ENCODE measurements at regions not wholly inside any gene's neighbourhood (a gene's known extent, or its start where the extent isn't known, plus 50 kb on each side); places are given as distances from the start of the nearest gene placed in this dataset.

GRCh38 chr1:58403894-58404293, 142.6 kb downstream of the OMA1 start:
- H3K4me3 ChIP-seq (ENCODE audit: low read depth, low read length, poor library complexity, severe bottlenecking), result no peak overlapping the region
- intact Hi-C loops (cut with micrococcal nuclease; ENCODE audit: unreplicated experiment), result no loop called here
- H3K27me3 ChIP-seq (replicated peaks; ENCODE audit: insufficient read depth, low read depth, low read length, poor library complexity), result no peaks in the 10 kb centered on the region
- DNase-seq (ENCODE audit: low spot score), result no peak
- no peaks in the 10 kb centered on the region for H3K36me3 ChIP-seq (ENCODE audit: insufficient read depth, low read length, poor library complexity, severe bottlenecking)
- H3K9me3 ChIP-seq (ENCODE audit: low read depth, low read length, poor library complexity, severe bottlenecking), result no peaks in the 10 kb centered on the region
- POLR2A ChIA-PET (ENCODE audit: low non-redundant PET), result no interaction called here
- BruUV-seq (replicated peaks), result no TSS peak
- H3K4me1 ChIP-seq (ENCODE audit: insufficient read depth, low read length, poor library complexity, severe bottlenecking), result no peaks in the 10 kb centered on the region
- CTCF ChIA-PET, result no interaction called here
- H3K27ac ChIP-seq (ENCODE audit: low read depth, low read length, poor library complexity, severe bottlenecking), result no peak overlapping the region
- TF ChIP-seq EZH2 (IDR thresholded peaks at IDR 0.05; ENCODE audit: borderline replicate concordance, low read depth, low read length, poor library complexity, severe bottlenecking) (no peak), CTCF (conservative IDR thresholded peaks at IDR 0.05; ENCODE audit: low read depth, low read length) (no peak)

GRCh38 chr1:58402444-58402843, 144.1 kb downstream of the OMA1 start:
- POLR2A ChIA-PET (ENCODE audit: low non-redundant PET), result no interaction called here
- BruUV-seq (replicated peaks), result no TSS peak

GRCh38 chr1:58401991-58402390, 144.5 kb downstream of the OMA1 start:
- no peak overlapping the region for H3K27ac ChIP-seq (ENCODE audit: low read depth, low read length, poor library complexity, severe bottlenecking)
- no TSS peak for BruUV-seq (replicated peaks)
- H3K4me3 ChIP-seq (ENCODE audit: low read depth, low read length, poor library complexity, severe bottlenecking), result no peak overlapping the region
- no peak for DNase-seq (ENCODE audit: low spot score)
- ChIA-PET CTCF (no interaction called here), POLR2A (ENCODE audit: low non-redundant PET) (no interaction called here)
- intact Hi-C loops (cut with micrococcal nuclease; ENCODE audit: unreplicated experiment), result no loop called here
- no peak for TF ChIP-seq CTCF (conservative IDR thresholded peaks at IDR 0.05; ENCODE audit: low read depth, low read length)
- H3K4me1 ChIP-seq (ENCODE audit: insufficient read depth, low read length, poor library complexity, severe bottlenecking), result no peaks in the 10 kb centered on the region
- H3K9me3 ChIP-seq (ENCODE audit: low read depth, low read length, poor library complexity, severe bottlenecking), result no peaks in the 10 kb centered on the region
- H3K36me3 ChIP-seq (ENCODE audit: insufficient read depth, low read length, poor library complexity, severe bottlenecking), result no peaks in the 10 kb centered on the region
- no peaks in the 10 kb centered on the region for H3K27me3 ChIP-seq (replicated peaks; ENCODE audit: insufficient read depth, low read depth, low read length, poor library complexity)

More at GRCh38 chr1:58402444-58402843, 144.1 kb downstream of the OMA1 start:
- no peak overlapping the region for H3K27ac ChIP-seq (ENCODE audit: low read depth, low read length, poor library complexity, severe bottlenecking)
- H3K4me3 ChIP-seq (ENCODE audit: low read depth, low read length, poor library complexity, severe bottlenecking), result no peak overlapping the region
- intact Hi-C loops (cut with micrococcal nuclease; ENCODE audit: unreplicated experiment), result no loop called here
- TF ChIP-seq CTCF (conservative IDR thresholded peaks at IDR 0.05; ENCODE audit: low read depth, low read length), result no peak
- no peak for TF ChIP-seq EZH2 (IDR thresholded peaks at IDR 0.05; ENCODE audit: borderline replicate concordance, low read depth, low read length, poor library complexity, severe bottlenecking)
- H3K9me3 ChIP-seq (ENCODE audit: low read depth, low read length, poor library complexity, severe bottlenecking), result no peaks in the 10 kb centered on the region
- DNase-seq (ENCODE audit: low spot score), result no peak
- CTCF ChIA-PET, result no interaction called here
- H3K4me1 ChIP-seq (ENCODE audit: insufficient read depth, low read length, poor library complexity, severe bottlenecking), result no peaks in the 10 kb centered on the region
- no peaks in the 10 kb centered on the region for H3K27me3 ChIP-seq (replicated peaks; ENCODE audit: insufficient read depth, low read depth, low read length, poor library complexity)
- H3K36me3 ChIP-seq (ENCODE audit: insufficient read depth, low read length, poor library complexity, severe bottlenecking), result no peaks in the 10 kb centered on the region
